HL-60 (cell line): ENCODE measurements at regions not wholly inside any gene's neighbourhood (a gene's known extent, or its start where the extent isn't known, plus 50 kb on each side); places are given as distances from the start of the nearest gene placed in this dataset.
"Not testable (repeated sequence)": the region's sequence is repeated elsewhere in the genome, so short reads cannot be mapped to it uniquely, and the experiment has no call there.

Source experiments
- DNase-seq, 2 experiments: peaks; one replicate each; pipeline ENCODE4 v3.0.0-alpha.2; 2010 to 2020; ENCODE audit warnings: low read depth in 1 of 2, low spot score in 1 of 2
- H3K27ac ChIP-seq: fragments of 250-450 bp; sonication (Bioruptor Pico); replicated peaks from 2 replicates; pipeline ENCODE4 v1.5.1; 2020; ENCODE audit warnings: mild to moderate bottlenecking, moderate library complexity
- H3K27me3 ChIP-seq: fragments of 250-450 bp; sonication (Bioruptor Pico); 2 replicates; pipeline ENCODE4 v1.5.1; 2021; ENCODE audit warnings: mild to moderate bottlenecking, moderate library complexity; ENCODE audit not compliant: insufficient read depth, poor library complexity, severe bottlenecking
- H3K4me3 ChIP-seq: replicated peaks from 2 replicates; pipeline ENCODE4 v1.5.1; 2011; ENCODE audit warnings: mild to moderate bottlenecking, control low read depth, low read length; ENCODE audit not compliant: insufficient read depth
- CTCF ChIP-seq: IDR thresholded peaks from one replicate; pipeline ENCODE4 v1.5.1; 2011; ENCODE audit warnings: low read length, control low read depth, inconsistent platforms; ENCODE audit not compliant: insufficient read depth
- GABPA ChIP-seq: IDR thresholded peaks from 2 replicates; pipeline ENCODE4 v1.6.1; 2012; ENCODE audit warnings: low read depth
- POLR2AphosphoS5 ChIP-seq: IDR thresholded peaks from 2 replicates; pipeline ENCODE4 v1.6.1; 2012; ENCODE audit warnings: low read depth
- SPI1 ChIP-seq: IDR thresholded peaks from 2 replicates; pipeline ENCODE4 v1.6.1; 2012; ENCODE audit warnings: low read depth, mild to moderate bottlenecking, borderline replicate concordance
- TF ChIP-seq, protein P1 (sequence below): IDR thresholded peaks from 2 replicates; pipeline ENCODE4 v1.6.1; 2012; ENCODE audit warnings: low read depth; ENCODE audit not compliant: insufficient replicate concordance

GRCh38 chr10:35274498-35275060 is 61.7 kb upstream of the CCNY start:
- no peak overlapping the region for H3K27ac ChIP-seq
- TF ChIP-seq SPI1: no peak
- no peak for TF ChIP-seq CTCF
- TF ChIP-seq, protein P1, sequence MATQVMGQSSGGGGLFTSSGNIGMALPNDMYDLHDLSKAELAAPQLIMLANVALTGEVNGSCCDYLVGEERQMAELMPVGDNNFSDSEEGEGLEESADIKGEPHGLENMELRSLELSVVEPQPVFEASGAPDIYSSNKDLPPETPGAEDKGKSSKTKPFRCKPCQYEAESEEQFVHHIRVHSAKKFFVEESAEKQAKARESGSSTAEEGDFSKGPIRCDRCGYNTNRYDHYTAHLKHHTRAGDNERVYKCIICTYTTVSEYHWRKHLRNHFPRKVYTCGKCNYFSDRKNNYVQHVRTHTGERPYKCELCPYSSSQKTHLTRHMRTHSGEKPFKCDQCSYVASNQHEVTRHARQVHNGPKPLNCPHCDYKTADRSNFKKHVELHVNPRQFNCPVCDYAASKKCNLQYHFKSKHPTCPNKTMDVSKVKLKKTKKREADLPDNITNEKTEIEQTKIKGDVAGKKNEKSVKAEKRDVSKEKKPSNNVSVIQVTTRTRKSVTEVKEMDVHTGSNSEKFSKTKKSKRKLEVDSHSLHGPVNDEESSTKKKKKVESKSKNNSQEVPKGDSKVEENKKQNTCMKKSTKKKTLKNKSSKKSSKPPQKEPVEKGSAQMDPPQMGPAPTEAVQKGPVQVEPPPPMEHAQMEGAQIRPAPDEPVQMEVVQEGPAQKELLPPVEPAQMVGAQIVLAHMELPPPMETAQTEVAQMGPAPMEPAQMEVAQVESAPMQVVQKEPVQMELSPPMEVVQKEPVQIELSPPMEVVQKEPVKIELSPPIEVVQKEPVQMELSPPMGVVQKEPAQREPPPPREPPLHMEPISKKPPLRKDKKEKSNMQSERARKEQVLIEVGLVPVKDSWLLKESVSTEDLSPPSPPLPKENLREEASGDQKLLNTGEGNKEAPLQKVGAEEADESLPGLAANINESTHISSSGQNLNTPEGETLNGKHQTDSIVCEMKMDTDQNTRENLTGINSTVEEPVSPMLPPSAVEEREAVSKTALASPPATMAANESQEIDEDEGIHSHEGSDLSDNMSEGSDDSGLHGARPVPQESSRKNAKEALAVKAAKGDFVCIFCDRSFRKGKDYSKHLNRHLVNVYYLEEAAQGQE: no peak
- TF ChIP-seq GABPA: no peak
- no peak for TF ChIP-seq POLR2AphosphoS5
- no peak overlapping the region for H3K4me3 ChIP-seq
- DNase-seq: no peak
- H3K27me3 ChIP-seq: no peaks in the 10 kb centered on the region

GRCh38 chr10:35276889-35277288 is 59.4 kb upstream of the CCNY start:
- no peak overlapping the region for H3K4me3 ChIP-seq
- no peak for TF ChIP-seq POLR2AphosphoS5
- no peak for TF ChIP-seq GABPA
- TF ChIP-seq CTCF: no peak
- TF ChIP-seq, protein P1: no peak
- no peak for TF ChIP-seq SPI1
- peak in 1 of 2 experiments; percentile 4 for DNase-seq
- no peaks in the 10 kb centered on the region for H3K27me3 ChIP-seq
- no peak overlapping the region for H3K27ac ChIP-seq

GRCh38 chr10:35280246-35280645 is 56.1 kb upstream of the CCNY start:
- H3K27ac ChIP-seq, H3K27me3 ChIP-seq, H3K4me3 ChIP-seq, DNase-seq: not testable (repeated sequence)
